Stimulated activated CD8-positive, alpha-beta memory T cell treated with anti-CD3 and anti-CD28 coated beads, Interleukin-15, amount 100 ng/mL, for 24 hours (primary cell): ENCODE measurements at regions not wholly inside any gene's neighbourhood (a gene's known extent, or its start where the extent isn't known, plus 50 kb on each side); places are given as distances from the start of the nearest gene placed in this dataset.
"Not testable (repeated sequence)": the region's sequence is repeated elsewhere in the genome, so short reads cannot be mapped to it uniquely, and the experiment has no call there.

Experiments used
- DNase-seq: peaks from one replicate; pipeline ENCODE4 v3.0.0-alpha.2; 2020; ENCODE audit warnings: low read depth

DNA sequence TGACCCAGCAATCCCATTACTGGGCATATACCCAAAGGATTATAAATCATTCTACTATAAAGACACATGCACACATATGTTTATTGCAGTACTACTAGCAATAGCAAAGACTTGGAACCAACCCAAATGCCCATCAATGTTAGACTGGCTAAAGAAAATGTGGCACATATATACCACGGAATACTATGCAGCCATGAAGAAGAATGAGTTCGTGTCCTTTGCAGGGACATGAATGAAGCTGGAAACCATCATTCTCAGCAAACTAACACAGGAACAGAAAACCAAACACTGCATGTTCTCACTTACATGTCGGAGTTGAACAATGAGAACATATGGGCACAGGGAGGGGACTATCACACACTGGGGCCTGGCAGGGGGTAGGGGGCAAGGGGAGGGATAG lies 183.0 kb downstream of the HACE1 start:
- DNase-seq: not testable (repeated sequence)

DNA sequence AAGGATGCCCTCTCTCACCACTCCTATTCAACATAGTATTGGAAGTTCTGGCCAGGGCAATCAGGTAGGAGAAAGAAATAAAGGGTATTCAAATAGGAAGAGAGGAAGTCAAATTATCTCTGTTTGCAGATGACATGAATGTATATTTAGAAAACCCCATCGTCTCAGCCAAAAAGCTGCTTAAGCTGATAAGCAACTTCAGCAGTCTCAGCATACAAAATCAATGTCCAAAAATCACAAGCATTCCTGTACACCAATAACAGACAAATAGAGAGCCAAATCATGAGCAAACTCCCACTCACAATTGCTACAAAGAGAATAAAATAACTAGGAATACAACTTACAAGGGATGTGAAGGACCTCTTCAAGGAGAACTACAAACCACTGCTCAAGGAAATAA lies 184.6 kb downstream of the HACE1 start:
- not testable (repeated sequence) for DNase-seq

DNA sequence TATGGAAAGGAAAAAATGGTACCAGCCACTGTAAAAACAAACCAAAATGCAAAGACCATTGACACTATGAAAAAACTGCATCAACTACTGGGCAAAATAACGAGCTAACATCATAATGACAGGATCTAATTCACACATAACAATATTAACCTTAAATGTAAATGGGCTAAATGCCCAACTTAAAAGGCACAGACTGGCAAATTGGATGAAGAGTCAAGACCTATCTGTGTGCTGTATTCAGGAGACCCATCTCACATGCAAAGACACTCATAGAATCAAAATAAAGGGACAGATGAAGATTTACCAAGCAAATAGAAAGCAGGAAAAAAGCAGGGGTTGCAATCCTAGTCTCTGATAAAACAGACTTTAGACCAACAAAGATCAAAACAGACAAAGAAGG lies 186.6 kb downstream of the HACE1 start:
- not testable (repeated sequence) for DNase-seq

DNA sequence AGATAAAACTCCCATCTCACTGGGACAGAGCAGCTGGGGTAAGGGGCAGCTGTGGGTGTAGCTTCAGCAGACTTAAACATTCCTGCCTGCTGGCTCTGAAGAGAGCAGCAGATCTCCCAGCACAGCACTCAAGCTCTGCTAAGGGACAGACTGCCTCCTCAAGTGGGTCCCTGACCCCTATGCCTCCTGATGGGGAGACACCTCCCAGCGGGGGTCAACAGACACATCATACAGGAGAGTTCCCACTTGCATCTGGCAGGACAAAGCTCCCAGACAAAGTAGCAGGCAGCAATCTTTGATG lies 188.2 kb downstream of the HACE1 start:
- DNase-seq: not testable (repeated sequence)

DNA sequence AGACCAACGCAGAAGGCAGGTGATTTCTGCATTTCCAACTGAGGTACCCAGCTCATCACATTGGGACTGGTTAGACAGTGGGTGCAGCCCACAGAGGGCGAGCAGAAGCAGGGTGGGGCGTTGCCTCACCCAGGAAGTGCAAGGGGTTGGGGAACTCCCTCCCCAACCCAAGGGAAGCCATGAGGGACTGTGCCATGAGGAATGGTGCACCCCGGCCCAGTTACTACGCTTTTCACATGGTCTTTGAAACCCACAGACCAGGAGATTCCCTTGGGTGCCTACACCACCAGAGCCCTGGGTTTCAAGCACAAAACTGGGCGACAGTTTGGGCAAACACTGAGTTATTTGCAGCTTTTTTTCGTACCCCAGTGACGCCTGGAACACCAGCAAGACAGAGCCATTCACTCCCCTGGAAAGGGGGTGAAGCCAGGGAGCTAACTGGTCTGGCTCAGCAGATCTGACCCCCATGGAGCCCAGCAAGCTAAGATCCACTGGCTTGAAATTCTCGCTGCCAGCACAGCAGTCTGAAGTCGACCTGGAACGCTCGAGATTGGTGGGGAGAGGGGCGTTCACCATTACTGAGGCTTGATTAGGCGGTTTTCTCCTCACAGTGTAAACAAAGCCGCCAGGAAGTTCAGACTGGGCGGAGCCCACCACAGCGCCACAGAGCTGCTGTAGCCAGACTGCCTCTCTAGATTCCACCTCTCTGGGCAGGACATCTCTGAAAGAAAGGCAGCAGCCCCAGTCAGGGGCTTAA lies 188.7 kb downstream of the HACE1 start:
- DNase-seq: not testable (repeated sequence)

DNA sequence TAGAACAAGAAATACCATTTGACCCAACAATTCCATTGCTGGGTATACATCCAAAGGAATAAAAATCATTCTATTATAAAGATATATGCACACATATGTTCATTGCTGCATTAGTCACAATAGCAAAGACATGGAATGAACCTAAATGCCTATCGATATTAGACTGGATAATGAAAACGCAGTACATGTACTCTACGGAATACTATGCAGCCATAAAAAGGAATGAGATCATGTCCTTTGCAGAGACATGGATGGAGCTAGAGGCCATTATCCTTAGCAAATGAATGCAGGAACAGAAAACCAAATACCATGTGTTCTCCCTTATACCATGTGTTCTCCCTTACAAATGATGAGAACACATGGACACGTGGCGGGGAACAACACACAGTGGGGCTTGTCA lies 190.2 kb downstream of the HACE1 start:
- DNase-seq: no peak

DNA sequence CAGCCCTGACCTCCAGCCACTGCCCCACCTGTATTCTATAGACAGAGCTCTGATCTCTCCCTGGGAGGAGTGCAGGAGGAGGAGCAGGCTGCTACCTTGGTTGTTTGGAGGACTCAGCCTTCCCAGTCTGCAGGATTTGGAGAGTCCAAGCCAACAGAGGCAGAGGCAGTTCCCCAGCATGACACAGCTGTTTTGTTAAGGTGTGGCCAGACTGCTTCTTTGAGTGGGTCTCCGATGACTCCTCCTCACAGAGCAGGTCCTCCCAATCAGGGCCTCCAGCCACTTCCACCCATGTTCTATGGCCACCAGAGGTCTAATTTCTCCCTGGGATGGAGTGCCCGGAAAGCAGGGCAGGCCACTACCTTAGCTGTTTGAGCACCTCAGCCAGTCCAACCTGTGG lies 203.5 kb downstream of the HACE1 start:
- DNase-seq: no peak

DNA sequence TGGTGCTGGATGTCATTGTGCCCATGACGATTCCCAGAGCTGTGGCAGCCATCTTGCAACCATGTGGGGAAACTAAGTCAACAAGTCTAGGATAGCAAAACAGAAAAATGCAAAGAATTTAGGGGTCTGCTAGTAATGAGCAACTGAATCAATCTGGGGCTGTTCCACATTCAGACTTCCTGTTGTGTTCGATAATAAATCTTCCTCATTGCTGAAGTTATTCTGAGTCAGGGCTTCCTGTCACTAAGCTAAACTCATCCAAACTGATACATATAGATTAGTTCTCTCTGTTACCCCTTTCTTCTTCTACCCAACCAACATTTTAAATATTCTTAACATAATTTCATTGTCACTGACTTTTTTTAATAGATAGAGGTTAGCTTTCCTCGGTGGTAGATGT lies 205.9 kb downstream of the HACE1 start:
- DNase-seq: no peak

DNA sequence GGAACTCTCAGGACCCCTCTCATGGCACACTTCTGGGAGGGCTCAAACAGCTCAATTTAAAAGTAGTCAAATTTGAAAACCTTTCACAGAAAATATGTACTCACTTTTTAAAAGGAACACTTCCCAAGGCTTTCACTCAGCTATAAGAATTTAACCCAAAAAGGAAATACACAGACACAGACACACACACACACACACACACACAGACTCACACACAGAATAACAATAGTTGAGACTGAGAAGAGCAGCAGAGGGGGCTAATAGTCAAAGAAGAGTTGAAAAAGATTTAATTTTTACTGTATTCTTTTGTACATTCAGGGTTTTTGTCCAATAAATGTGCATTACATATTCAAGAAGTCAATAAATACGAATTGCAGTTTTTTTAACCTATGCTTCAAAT lies 211.4 kb downstream of the HACE1 start:
- no peak for DNase-seq

DNA sequence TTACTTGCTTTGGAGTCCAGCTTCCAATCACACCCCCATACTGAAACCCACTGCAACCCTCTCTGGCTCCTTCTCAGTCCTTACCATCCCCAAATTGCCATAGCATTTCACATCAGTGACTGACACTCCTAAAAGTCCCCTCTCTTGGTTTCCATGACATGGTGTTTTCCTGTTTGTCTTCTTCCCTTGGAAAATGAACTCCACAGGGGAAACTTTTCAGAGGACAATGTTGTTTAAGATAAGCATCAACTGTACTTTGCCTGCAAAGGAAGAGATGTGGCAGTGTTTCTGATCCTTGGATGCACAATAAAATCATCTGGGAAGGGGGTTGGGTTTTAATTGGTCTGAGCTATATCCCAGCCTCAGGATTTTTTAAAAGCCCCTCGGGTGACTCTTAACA lies 214.9 kb downstream of the HACE1 start:
- DNase-seq: no peak

DNA sequence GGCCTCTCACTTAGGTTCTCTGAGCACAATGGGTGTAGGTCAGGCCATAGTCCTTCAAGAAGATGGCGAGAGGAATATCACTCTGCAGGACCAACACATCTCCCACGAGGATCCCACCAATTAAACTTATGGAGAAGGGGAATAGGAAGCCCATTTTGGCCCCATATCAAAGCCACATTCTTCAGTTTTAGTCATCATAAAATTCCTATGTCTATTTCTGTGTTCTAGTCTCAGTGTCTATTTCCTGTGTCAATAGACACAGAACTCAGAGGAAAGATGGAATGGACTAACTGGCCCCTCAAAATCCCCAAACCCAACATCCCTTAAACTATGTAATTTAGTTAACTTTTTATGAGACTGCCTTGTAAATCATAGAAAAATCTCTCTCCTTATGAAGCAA lies 216.8 kb downstream of the HACE1 start:
- no peak for DNase-seq

DNA sequence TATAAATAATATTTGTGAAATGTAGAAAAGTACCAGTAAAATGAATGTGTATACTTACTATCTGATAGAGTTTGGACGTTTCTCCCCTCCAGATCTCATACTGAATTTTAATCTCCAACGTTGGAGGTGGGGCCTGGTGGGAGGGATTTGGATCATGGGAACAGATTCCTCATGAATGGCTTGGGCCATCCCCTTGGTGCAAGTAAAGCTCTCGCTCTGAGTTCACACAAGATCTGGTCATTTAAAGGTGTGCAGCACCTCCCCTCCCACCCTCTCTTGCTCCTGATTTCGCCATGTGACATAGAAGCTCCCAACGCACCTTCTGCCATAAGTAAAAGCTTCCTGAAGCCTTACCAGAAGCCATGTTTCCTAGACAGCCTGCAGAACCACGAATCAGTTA lies 219.0 kb downstream of the HACE1 start:
- no peak for DNase-seq

DNA sequence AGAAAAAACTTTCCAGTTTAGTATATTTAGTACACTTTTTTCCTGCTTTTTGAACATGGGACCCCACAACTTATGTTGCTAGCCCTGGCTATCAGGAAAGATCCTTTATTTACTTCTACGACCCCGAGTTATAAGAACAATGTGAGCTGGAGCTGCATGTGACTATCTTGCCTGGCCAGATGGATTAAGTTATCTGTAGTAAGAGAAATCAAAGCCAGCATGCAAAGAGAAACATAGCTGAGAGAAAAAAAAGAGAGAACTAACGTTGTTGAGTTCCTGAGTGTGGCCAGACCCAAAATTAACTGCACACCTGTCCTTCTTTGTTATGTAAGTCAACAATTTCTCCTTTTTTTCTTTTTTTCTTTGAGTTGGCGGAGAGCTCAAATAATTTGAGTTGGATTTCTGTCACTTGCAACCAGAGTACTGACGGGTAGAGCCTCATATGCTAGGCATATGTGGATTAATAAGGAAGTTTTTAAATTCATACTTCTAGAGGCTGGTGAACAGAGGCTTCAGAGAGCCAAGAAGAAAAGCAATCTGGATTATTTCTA lies 219.5 kb downstream of the HACE1 start:
- DNase-seq: no peak

DNA sequence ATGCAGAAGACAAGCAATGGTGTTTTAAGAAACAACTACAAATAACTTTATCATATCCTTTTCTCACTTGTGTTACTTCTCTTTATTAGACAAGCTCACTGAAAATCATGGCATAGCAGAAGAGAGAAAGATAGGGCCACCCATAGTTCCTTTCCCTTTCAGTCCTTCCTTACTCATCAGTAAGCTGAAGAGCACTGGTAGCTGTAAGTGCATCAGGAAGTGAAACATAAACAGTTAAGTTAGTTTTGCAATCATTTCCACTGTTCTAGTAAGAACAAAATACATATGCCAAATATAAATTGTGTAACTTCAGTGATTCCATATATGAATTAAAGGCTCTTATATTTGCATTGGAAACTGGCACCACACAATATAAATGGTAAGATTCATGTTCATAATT lies 220.1 kb downstream of the HACE1 start:
- DNase-seq: no peak

DNA sequence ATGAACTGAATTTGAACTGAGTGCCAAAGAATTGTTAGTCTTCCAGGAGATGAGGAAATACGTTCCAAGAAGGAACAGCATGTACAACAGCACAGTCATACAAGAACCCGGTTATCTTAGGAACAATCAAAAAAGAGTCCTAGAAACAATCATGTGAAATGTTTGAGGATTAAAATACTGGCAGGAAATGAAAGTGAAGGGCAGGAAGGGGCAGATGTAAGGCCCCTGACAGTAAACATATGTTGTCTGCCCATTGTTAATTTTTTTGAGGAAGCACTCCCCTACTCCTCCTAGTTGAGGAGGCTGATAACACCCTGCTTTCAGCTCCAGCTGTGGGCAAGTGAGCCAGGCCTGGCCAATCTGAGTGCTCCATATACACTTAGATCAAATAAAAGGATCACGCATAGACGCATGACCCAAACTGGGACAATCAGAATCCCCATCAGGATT lies 220.9 kb downstream of the HACE1 start:
- no peak for DNase-seq

DNA sequence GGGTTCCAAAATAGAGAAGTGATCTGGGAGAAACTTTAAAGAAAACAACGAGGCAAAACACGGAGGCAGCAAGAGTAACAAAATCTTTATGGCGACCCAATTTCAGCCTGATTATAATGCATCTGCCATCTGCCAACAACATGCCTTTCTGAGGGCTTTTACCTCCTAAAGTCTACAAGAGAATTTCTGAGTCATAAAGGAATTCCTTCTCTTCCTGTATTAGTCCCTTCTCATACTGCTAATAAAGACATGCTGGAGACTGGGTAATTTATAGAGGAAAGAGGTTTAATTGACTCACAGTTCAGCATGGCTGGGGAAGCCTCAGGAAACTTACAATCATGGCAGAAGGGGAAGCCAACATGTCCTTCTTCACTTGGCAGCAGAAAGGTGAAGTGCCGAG lies 226.6 kb downstream of the HACE1 start:
- no peak for DNase-seq

DNA sequence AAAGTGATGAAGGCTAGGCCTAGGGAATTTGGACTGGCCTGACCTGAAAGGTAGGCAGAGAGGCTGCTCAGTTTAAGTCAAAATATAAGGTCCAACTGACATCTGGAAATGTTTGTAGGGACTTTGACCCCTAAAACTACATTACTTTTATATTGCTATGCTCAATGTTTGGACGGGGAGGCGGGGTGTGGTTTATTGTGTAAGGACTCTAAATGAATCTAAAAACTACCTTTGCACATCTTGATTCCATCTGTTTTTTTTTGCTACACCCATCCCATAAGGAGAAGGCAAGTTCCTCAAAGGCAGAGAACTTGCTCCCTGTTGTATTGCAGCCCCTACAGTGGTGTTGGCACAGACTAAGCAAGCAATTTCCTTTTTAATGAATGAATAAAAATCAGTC lies 227.1 kb downstream of the HACE1 start:
- DNase-seq: no peak

DNA sequence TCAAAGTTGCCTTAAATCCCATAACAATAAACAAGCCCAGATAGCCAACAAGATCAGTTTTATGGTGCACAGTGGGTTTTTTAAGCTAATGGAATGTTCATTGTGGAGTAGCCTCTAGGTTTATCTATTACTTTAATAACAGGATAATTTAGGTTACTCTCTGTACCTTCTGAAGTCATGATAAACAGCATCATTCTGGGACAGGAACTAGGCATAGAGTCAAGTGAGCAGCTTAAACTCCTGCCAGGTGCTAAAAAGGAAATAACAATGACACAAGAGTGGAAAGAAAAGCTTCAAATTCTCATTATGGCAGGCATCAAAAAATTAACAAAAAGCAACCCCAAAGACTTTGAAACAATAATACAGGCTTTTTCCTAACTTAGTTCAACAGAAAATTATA lies 228.8 kb downstream of the HACE1 start:
- no peak for DNase-seq

DNA sequence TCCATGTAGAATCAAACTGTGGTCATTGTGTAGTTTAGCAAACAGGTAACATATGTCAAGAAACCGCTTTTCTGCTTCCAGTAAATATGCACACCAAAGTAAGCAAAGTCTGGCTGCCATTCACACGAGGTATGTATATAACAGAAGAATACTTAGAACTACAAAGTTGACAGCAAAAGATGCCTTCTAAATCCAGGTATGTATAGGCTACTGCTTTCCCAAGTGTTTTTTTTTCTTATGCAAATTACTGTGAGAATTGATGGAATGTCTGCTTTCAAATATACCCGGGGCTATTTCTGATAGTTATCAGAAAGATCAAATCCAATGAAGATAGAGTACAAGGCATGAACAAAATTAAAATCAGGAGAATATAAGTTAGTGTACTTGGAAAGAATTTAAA lies 229.2 kb downstream of the HACE1 start:
- DNase-seq: no peak

DNA sequence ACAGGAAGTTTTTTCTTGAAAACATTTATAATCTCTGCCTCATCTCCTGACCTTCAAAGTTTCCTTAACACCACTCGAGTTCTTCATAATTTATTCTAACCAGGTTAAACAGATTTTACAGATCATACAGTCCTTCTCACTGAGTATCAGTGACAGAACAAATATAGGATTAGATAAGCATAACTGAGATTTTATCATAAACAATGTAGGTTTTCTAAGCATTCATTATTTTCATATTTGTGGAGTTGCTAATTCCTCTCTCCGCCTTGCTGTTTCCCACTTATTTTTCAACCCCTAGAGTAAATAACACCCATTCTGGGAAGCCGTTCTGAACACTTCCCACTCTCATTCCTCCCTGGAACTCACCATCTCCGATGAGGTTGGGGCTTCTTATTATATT lies 229.9 kb downstream of the HACE1 start:
- DNase-seq: no peak

DNA sequence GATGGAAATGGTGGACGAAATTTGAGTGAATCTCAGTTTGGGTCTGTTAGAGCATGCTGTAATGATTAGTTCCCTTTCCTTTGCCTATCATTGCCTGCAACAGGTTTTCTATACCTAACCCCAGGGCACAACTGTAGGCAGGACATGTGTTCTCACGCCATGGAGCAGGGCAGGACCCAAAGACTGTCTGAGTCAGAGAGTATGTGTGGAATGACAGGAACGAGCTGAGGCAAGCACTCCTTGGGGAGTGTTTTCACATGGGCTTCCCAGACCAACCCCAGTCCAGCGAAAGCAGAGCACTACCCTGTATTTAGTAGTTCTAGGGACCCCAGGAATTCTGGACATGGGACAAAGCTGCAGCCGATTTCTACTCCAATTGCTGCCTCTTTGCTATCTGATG lies 234.2 kb downstream of the HACE1 start:
- DNase-seq: no peak

DNA sequence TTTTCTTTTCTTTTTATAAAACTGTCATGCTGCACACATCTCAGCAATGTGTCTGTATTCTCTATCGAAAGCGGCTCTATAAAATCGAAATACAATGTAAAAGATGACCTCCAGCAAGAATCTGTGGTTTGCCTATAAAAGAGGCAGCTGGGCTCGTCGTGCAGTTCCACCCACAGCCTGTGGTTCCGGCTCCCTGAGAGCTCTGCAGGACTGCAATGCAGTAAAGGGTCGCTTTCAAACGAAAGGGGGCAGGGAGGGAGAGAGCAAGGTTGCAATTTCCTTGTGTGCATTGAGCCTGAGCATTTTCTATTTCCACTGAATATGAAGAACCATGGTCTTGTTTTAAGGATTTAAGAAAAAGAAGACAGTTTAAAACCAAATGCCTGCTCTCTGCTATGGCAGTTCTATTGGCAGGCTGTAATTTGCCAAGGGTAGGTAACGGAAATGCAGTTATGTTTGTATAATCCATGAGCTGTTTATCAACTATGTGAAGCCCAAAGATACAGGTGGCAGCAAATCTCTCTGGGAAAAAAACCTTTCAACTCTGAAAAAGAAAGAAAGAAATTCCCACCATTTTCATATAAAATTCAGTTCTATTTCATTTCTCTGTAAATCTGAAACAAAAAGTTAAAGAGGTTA lies 236.5 kb downstream of the HACE1 start:
- DNase-seq: no peak

DNA sequence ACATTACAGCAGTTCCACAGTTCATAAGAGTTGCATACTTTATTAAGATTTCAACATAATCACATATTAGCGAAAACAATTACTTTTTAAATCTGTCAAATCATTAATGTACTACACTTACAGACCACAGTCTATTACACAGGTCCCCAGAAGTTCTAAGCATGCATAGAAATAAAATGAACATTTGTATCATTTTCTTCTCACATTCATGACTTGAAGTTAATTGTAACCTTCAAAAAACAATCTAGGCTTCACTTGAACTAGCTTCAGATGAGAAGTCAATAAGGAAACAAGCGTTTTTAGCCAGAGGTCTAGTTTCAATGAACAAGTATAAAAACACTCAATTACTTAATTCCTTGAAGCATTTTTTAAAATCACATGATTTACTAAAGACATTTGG lies 238.3 kb downstream of the HACE1 start:
- DNase-seq: no peak

DNA sequence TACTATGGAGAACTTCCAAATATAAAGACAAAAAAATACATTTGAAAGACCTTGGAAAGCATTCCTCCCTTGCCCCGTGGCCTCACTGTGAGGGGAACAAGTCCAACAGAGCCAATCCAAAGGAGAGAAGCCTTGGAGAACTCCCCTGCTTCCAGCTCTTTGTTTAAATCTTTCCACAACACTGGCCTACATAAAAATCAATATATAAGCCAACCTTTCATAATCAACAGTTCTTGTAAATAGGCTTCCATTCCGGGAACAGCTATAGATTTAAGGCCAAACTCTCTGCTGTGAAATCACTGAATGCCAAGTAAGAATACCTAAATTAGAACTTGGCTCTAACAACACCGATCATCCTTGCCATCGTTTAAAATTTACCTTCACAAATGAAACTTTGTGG lies 242.1 kb downstream of the HACE1 start:
- no peak for DNase-seq
